BJ (cell line): ENCODE measurements at regions not wholly inside any gene's neighbourhood (a gene's known extent, or its start where the extent isn't known, plus 50 kb on each side); places are given as distances from the start of the nearest gene placed in this dataset.

ENCODE experiments used
- CTCF ChIA-PET: fragments of 350-600 bp; formaldehyde crosslinking; extraction: SDS; loops from one replicate; lab custom pipeline; 2021; ENCODE audit warnings: antibody characterized with exemption, inconsistent platforms; lab: Yijun Ruan, JAX
- POLR2A ChIA-PET: fragments of 300-600 bp; sonication (Branson Sonifier 250); formaldehyde crosslinking; extraction: SDS; loops from one replicate; lab custom pipeline; 2021; ENCODE audit warnings: antibody characterized with exemption; lab: Charles Lee
- DNase-seq: peaks from one replicate; pipeline ENCODE4 v3.0.0-alpha.2; 2011; ENCODE audit warnings: low read depth
- H3K27me3 ChIP-seq: 2 replicates; pipeline ENCODE4 v1.6.0; 2011; ENCODE audit warnings: low read length; ENCODE audit not compliant: control insufficient read depth, insufficient read depth
- H3K36me3 ChIP-seq: 2 replicates; pipeline ENCODE4 v1.5.1; 2011; ENCODE audit warnings: low read length; ENCODE audit not compliant: control insufficient read depth, insufficient read depth
- H3K4me3 ChIP-seq: 2 replicates; pipeline ENCODE4 v1.5.1; 2011; ENCODE audit warnings: low read depth, mild to moderate bottlenecking, control low read depth, low read length
- TF ChIP-seq, protein P1 (sequence below): IDR thresholded peaks from 2 replicates; pipeline ENCODE4 v1.5.1; 2011; ENCODE audit warnings: low read depth, mild to moderate bottlenecking, control low read depth, inconsistent platforms, low read length, moderate library complexity; ENCODE audit not compliant: insufficient read depth

DNA sequence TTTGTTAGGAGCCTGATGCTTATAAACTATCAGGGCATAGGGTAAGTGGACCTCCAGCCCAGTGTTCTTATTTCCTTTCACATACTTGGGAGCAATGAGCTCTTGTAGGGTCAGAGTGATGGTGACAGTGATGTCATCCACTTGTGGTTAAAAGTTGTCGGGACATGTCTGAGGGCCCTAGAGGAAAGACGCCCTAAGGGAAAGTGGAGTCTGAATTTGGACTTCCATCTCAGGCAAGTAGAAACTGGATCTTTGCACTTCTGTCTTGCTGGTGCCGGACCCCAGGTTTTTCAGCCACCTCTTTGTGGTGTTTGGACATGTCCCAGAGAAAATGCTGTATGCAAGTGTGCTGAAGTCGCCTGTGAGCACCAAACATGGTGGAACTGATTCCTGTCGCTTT is 900.5 kb downstream of the C6orf118 start:
- Histone ChIP-seq H3K4me3 (no peak overlapping the region), H3K27me3 (no peaks in the 10 kb centered on the region), H3K36me3 (no peaks in the 10 kb centered on the region)
- POLR2A ChIA-PET: no interaction called here
- no peak for DNase-seq
- TF ChIP-seq, protein P1, sequence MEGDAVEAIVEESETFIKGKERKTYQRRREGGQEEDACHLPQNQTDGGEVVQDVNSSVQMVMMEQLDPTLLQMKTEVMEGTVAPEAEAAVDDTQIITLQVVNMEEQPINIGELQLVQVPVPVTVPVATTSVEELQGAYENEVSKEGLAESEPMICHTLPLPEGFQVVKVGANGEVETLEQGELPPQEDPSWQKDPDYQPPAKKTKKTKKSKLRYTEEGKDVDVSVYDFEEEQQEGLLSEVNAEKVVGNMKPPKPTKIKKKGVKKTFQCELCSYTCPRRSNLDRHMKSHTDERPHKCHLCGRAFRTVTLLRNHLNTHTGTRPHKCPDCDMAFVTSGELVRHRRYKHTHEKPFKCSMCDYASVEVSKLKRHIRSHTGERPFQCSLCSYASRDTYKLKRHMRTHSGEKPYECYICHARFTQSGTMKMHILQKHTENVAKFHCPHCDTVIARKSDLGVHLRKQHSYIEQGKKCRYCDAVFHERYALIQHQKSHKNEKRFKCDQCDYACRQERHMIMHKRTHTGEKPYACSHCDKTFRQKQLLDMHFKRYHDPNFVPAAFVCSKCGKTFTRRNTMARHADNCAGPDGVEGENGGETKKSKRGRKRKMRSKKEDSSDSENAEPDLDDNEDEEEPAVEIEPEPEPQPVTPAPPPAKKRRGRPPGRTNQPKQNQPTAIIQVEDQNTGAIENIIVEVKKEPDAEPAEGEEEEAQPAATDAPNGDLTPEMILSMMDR: no peak
- CTCF ChIA-PET: no interaction called here

DNA sequence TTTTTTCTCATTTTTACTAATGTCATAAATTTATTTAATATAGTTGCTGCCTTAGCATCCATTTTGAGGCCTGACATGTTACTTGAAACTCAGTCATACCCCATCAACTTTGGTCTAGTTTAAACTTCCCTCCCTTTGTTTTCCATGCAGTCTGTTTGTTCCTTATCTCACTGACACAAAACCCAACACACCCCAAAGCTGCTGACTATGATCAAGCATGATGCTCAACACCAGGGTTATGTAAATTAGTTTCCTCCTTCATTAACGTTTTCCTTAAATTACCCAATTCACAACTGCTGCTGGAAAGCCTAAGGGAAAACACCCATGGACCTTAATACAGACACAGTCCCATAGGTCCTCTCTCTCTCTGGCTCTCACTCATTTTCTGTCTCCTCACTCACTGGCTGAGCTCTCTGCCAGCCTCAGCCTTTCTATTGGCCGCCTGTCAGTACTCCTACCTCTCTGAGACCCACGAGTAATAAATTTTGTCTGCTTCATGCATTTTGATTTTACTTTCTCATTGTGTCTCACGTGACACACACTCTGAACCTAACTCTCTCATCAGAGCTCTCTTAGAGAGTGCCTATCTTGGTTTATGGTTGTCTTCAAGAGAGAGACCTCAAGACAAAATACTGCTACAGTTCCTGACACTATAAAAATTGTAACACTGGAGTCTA is 904.5 kb downstream of the C6orf118 start:
- H3K27me3 ChIP-seq: no peaks in the 10 kb centered on the region
- ChIA-PET POLR2A (no interaction called here), CTCF (no interaction called here)
- TF ChIP-seq, protein P1: no peak
- no peak for DNase-seq
- no peaks in the 10 kb centered on the region for H3K36me3 ChIP-seq
- no peak overlapping the region for H3K4me3 ChIP-seq

DNA sequence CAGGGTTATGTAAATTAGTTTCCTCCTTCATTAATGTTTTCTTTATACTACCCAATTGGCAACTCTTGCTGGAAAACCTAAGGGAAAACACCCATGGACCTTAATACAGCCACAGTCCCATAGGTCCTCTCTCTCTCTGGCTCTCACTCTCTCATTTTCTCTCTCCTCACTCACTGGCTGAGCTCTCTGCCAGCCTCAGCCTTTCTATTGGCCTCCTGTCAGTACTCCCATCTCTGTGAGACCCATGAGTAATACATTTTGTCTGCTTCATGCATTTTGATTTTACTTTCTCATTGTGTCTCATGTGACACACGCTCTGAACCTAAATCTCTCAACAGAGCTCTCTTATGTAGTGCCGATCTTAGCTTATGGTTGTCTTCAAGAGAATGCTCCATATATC is 907.5 kb downstream of the C6orf118 start:
- TF ChIP-seq, protein P1: no peak
- no peak for DNase-seq
- CTCF ChIA-PET: no interaction called here
- Histone ChIP-seq H3K36me3 (no peaks in the 10 kb centered on the region), H3K4me3 (no peak overlapping the region), H3K27me3 (no peaks in the 10 kb centered on the region)
- POLR2A ChIA-PET: no interaction called here

DNA sequence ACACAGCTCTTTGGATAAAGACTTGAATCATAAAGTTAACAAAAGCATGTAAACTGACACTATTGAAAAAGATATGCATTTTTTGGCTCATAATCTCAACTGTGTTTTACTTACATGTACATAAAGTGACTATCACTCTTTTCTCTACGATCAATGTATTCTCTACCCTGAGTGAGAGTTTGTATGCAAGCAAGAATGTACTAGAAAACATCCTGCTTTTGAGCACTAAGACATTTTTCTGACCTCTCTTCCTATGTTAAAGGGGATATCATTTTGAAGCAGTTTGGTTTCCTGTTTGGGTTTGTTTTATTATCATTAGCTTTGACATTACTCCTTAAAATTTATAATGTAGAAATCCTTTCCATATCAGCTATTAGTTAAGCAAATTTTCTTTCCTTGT is 910.8 kb downstream of the C6orf118 start:
- POLR2A ChIA-PET: no interaction called here
- H3K27me3 ChIP-seq: no peaks in the 10 kb centered on the region
- TF ChIP-seq, protein P1: no peak
- H3K4me3 ChIP-seq: no peak overlapping the region
- no peak for DNase-seq
- CTCF ChIA-PET: no interaction called here
- no peaks in the 10 kb centered on the region for H3K36me3 ChIP-seq

DNA sequence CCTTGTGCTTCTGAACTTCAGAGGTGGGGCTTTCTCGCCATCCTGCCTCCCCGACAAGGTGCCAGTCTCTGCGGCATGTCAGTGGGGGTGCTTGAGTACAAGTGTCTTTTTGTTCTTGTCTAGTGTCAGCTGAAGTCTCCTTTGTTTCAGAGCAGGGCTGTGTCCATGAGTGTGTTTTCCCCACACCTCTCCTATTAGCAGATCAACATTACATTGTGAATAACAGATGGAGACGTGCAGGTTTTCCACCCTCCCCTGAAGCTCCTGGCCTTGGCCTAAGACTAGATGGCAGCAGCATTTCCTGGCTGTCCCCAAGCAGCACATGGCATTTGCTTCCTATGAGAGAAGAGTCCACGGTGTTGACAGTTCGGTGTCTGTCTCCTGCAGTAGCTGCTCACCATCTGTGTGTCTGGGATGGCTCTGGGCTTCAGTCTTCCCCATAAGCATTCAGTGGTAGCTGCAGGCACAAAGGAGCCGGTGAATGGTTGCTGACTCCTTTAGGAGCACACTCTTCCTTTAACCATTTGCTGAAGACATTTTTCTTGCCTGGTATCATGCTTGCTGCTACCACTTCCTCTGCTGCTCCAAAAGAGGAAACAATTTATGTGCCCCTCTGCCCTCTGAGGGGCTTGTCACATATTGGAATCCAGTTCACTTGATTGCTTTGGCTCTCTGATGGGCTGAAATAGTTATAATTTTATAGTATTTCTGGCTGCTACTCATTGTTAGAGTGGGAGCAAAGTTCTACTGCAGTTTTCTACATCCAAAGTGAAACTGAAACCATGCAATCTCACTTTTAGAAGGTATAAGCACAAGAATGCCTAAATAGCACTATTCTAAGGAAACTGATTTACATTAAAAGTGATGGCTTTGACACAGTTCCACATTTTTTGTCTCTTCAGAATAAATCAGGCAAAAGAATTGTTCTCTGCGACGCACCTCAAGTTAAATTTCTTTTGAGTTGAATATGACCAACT is 913.0 kb downstream of the C6orf118 start:
- Histone ChIP-seq H3K27me3 (no peaks in the 10 kb centered on the region), H3K4me3 (no peak overlapping the region), H3K36me3 (no peaks in the 10 kb centered on the region)
- TF ChIP-seq, protein P1: no peak
- CTCF ChIA-PET: no interaction called here
- POLR2A ChIA-PET: no interaction called here
- no peak for DNase-seq
